Activated CD4-positive, CD25-positive, alpha-beta regulatory T cell treated with anti-CD3 and anti-CD28 coated beads, Interleukin-2, amount 50 U/mL, for 72 hours (primary cell): ENCODE measurements at regions not wholly inside any gene's neighbourhood (a gene's known extent, or its start where the extent isn't known, plus 50 kb on each side); places are given as distances from the start of the nearest gene placed in this dataset.

Experiments
- DNase-seq: peaks from one replicate; pipeline ENCODE4 v3.0.0; 2021

GRCh38 chr4:22097596-22097995 is 149.0 kb upstream of the KCNIP4 start:
- no peak for DNase-seq

DNA sequence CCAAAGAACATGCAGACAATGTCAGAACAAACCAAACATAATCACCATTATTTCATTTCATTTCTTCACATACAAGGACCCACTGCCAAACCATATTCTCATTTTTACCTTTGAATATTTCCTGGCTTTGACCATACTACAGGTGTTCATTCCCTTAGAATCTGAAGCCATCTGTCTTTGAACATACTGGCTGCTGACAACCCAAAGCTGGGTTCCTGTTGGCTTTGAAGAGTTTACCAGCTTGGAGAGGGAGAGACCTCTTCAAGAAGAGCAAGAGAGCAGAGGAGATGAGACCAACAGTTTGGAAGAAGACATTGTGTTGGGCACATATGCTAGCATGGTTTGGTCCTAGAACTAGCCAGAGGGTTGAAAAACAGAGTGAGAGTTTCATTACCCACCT is 145.6 kb upstream of the KCNIP4 start:
- no peak for DNase-seq

GRCh38 chr4:22093126-22093525 is 144.6 kb upstream of the KCNIP4 start:
- DNase-seq: no peak

DNA sequence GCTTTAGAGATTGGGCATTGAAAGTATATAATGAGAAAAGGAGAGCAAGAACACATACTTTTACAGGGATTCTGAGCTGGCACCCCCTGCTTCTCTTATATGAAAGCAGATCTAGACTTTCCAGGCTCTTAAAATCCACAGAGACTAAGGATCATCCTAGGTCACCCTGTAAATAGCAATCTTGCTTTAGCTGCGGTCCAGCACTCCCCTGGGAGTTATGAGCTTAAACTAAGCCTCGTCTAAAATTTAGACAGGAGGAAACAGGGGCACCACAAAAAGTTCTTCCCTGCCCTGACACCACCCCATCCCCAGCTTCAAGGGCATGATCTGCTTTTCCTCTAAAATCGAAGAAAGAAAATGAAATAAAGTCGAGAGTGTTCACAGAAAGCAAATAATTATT is 143.3 kb upstream of the KCNIP4 start:
- no peak for DNase-seq

- DNase-seq: no peak
These were observed 142.8 kb upstream of the KCNIP4 start for GRCh38 chr4:22091352-22091717.

- no peak for DNase-seq
These were observed 142.2 kb upstream of the KCNIP4 start for GRCh38 chr4:22090661-22091351.

DNA sequence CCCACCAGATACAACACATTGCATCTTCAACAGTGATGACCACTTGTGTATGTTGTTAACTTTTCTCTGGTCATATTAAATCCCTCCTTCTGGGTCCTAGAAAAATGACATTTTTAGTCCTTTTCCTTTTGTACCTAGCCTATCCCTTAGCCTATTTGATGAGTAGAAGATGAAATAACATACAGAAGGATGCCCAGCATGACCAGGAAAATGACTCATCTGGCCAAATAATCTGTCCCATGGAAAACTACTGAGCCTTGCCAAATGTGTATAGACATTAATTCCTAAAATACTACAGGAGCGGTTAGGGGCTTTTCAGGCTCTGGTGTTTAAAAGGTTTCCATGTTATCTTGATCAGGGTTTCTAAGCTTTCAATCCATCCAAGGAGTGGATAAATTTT is 129.0 kb upstream of the KCNIP4 start:
- no peak for DNase-seq

- no peak for DNase-seq
These were observed 124.2 kb upstream of the KCNIP4 start for GRCh38 chr4:22072726-22073125.

GRCh38 chr4:22072240-22072639 is 123.7 kb upstream of the KCNIP4 start:
- no peak for DNase-seq

- DNase-seq: no peak
These were observed 123.2 kb upstream of the KCNIP4 start for GRCh38 chr4:22071749-22072148.

GRCh38 chr4:22070256-22070655 is 121.7 kb upstream of the KCNIP4 start:
- DNase-seq: no peak

GRCh38 chr4:22063613-22064012 is 115.0 kb upstream of the KCNIP4 start:
- DNase-seq: no peak

- DNase-seq: no peak
These were observed 114.1 kb upstream of the KCNIP4 start for GRCh38 chr4:22062676-22063075.

DNA sequence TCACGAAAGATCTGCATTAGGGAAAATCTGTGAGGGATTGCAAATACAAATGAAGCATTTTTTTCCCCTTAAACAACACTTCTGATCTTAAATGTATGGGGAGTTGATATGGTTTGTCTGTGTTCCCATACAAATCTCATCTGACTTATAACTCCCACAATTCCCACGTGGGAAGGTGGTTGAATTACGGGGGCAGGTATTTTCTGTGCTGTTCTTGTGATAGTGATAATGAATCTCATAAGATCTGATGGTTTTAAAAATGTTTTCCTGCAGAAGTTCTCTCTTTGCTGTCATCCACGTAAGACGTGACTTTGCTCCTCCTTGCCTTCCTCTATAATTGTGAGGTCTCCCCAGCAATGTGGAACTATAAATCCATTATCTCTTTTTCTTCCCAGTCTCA is 107.4 kb upstream of the KCNIP4 start:
- no peak for DNase-seq

DNA sequence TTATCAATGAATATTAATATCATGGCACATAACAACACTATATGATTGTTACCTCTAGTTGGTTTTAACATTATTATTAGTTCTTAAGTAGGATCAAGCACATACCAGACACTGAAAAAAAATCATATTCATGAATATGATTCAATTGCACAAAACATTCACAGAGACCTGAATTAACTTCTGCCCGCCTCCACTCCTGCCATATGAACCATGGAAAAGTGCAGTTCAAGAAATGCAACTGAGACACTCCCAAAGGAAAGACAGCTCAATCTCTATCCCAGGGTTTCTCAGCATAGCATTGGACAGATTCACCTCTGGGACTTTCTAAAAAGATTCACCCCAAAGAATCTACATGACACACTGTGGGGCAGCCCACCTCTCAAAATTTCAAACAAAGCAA is 103.5 kb upstream of the KCNIP4 start:
- no peak for DNase-seq

- DNase-seq: no peak
These were observed 99.8 kb upstream of the KCNIP4 start for GRCh38 chr4:22048323-22048722.

GRCh38 chr4:22047793-22048192 is 99.2 kb upstream of the KCNIP4 start:
- no peak for DNase-seq

- no peak for DNase-seq
These were observed 96.6 kb upstream of the KCNIP4 start for GRCh38 chr4:22045051-22045630.

DNA sequence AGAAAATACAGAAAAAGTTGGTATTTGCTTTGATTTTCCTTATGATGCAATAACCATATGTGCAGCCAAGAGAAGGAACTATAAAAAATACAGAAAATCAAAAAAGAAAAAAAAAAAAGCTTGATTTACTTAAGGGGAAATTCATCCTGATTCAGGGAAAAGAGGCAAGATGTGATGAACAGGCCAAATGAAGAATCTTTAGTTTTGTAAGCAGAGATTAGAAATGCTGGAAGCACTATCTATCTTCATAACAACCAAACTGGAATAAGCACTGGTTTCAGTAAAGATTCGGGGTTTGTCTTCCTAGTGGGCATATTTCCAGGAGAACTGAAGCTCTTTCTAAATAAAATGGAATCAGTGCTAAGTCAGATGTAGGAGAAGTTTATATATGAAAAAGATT is 82.9 kb upstream of the KCNIP4 start:
- no peak for DNase-seq

DNA sequence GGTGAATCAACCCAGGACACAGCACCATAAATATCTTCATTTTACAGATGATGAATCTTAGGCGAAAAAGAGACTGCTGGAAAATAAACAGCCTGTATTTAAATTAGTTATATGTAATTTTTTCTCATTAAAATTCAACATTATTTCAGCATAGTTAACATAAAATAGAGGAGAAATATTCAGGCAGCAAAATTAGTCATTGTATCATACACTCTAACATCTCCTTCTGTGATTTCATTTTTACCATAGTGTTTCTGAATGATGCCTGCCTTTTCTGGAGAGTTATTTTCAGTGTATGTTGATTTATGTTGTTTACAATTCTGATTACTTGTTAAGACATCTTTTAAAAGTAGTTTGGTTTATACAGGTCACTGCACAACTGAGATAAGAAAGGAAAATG is 82.3 kb upstream of the KCNIP4 start:
- no peak for DNase-seq

GRCh38 chr4:22030307-22030706 is 81.7 kb upstream of the KCNIP4 start:
- DNase-seq: no peak

DNA sequence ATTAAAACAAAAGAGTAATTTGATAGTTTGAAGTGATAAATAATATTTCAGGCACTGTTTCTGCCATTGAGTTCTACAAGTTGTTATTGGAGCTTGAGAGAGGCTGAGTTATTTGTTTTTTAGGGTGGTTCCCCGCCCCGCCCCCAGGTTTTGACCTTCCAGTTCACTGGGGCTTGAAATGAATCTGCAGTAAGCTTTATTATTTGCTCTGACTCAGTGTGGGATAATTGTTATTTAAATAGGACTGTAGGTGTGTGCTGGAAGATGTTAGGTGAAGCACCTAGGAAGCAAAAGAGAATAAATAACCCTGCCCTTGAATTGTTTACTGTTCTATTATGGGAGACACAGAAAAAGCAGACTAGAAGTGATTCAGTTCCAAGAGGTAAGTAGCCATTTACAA is 81.2 kb upstream of the KCNIP4 start:
- no peak for DNase-seq

GRCh38 chr4:22021106-22021505 is 72.5 kb upstream of the KCNIP4 start:
- no peak for DNase-seq

GRCh38 chr4:22020129-22020528 is 71.6 kb upstream of the KCNIP4 start:
- no peak for DNase-seq

GRCh38 chr4:22019676-22020075 is 71.1 kb upstream of the KCNIP4 start:
- no peak for DNase-seq
